A549 (cell line): ENCODE measurements at regions not wholly inside any gene's neighbourhood (a gene's known extent, or its start where the extent isn't known, plus 50 kb on each side); places are given as distances from the start of the nearest gene placed in this dataset.

Source experiments
- ATAC-seq, 2 experiments: fragments of 200-7000 bp in 1 of 2; fragments of >200 bp in 1 of 2; cut with Nextera tagmentation in 1 of 2; cut with Tn5 transposase in 1 of 2; 3 replicates each; pipeline versions ENCODE4 v1.8.0 to v1.9.1; 2018 to 2020; ENCODE audit warnings: mild to moderate bottlenecking in 1 of 2, moderate library complexity in 1 of 2
- CTCF ChIA-PET: fragments of 300-600 bp; sonication (Branson Sonifier 250); formaldehyde crosslinking; extraction: SDS; loops from one replicate; lab custom pipeline; 2021; ENCODE audit warnings: antibody characterized with exemption, inconsistent platforms; lab: Yijun Ruan, JAX
- POLR2A ChIA-PET: fragments of 350-600 bp; formaldehyde crosslinking; extraction: SDS; loops from one replicate; lab custom pipeline; 2021; ENCODE audit warnings: antibody characterized with exemption, inconsistent platforms; lab: Yijun Ruan, JAX
- DNase-seq, 2 experiments: peaks; one replicate each; pipeline versions ENCODE4 v3.0.0 to v3.0.0-alpha.2; 2011 to 2016; ENCODE audit warnings: low read depth in 1 of 2, low spot score in 1 of 2
- FAIRE-seq: peaks from 2 replicates; lab custom pipeline; 2011; peaks lifted over from hg19 to GRCh38; lab: Jason Lieb, UNC
- H3K27ac ChIP-seq, 2 experiments: fragments of >200 bp; sonication (Bioruptor Twin); formaldehyde crosslinking; 3 replicates each; pipeline ENCODE4 v1.5.1; 2016 to 2017
- H3K4me1 ChIP-seq: fragments of >200 bp; sonication (Bioruptor Twin); formaldehyde crosslinking; 3 replicates; pipeline ENCODE4 v1.6.1; 2016
- H3K4me2 ChIP-seq: fragments of >200 bp; sonication (Bioruptor Twin); formaldehyde crosslinking; 3 replicates; pipeline ENCODE4 v1.6.1; 2016
- H3K4me3 ChIP-seq: fragments of >200 bp; sonication (Bioruptor Twin); formaldehyde crosslinking; 3 replicates; pipeline ENCODE4 v1.5.1; 2016
- H3K9me3 ChIP-seq: fragments of >200 bp; sonication (Bioruptor Twin); formaldehyde crosslinking; 3 replicates; pipeline ENCODE4 v1.6.1; 2016
- BCL3 ChIP-seq: fragments of >200 bp; sonication (Bioruptor Twin); formaldehyde crosslinking; IDR thresholded peaks from 3 replicates; pipeline ENCODE4 v1.6.1; 2016
- BHLHE40 ChIP-seq: IDR thresholded peaks from 2 replicates; pipeline ENCODE4 v1.6.1; 2012; ENCODE audit warnings: low read depth, low read length, inconsistent platforms
- CBX2 ChIP-seq: fragments of 200-600 bp; sonication (generic); IDR thresholded peaks from 2 replicates; pipeline ENCODE4 v1.6.1; 2016; ENCODE audit warnings: low read depth, mild to moderate bottlenecking, borderline replicate concordance
- CHD2 ChIP-seq: fragments of 150-350 bp; IDR thresholded peaks from 2 replicates; pipeline ENCODE4 v1.6.1; 2014; ENCODE audit warnings: low read length; ENCODE audit not compliant: partially characterized antibody
- E2F6 ChIP-seq: IDR thresholded peaks from 2 replicates; pipeline ENCODE4 v1.6.1; 2012; ENCODE audit warnings: low read depth, borderline replicate concordance
- FOSB ChIP-seq: fragments of 250-450 bp; sonication (Bioruptor Pico); IDR thresholded peaks from 2 replicates; pipeline ENCODE4 v1.5.0; 2020; ENCODE audit warnings: mild to moderate bottlenecking, moderate library complexity
- FOSL2 ChIP-seq, 2 experiments: fragments of 450-650 bp in 1 of 2; fragments of >200 bp in 1 of 2; sonication (Bioruptor Twin) in 1 of 2; formaldehyde crosslinking; IDR thresholded peaks; 2 replicates each; pipeline versions ENCODE4 v1.5.0 to v1.6.1; 2016 to 2020; ENCODE audit warnings: mild to moderate bottlenecking in 1 of 2, moderate library complexity in 1 of 2
- FOXS1 ChIP-seq: fragments of 250-450 bp; sonication (Bioruptor Pico); IDR thresholded peaks from 2 replicates; pipeline ENCODE4 v1.5.0; 2020; ENCODE audit warnings: mild to moderate bottlenecking, moderate library complexity
- HES2 ChIP-seq: fragments of >200 bp; sonication (Bioruptor Twin); formaldehyde crosslinking; IDR thresholded peaks from 2 replicates; pipeline ENCODE4 v1.6.1; 2016
- HEYL ChIP-seq: fragments of 250-450 bp; sonication (Bioruptor Pico); IDR thresholded peaks from 2 replicates; pipeline ENCODE4 v1.8.0; 2021; ENCODE audit warnings: mild to moderate bottlenecking, moderate library complexity
- HOXB13 ChIP-seq: fragments of 250-450 bp; sonication (Bioruptor Pico); IDR thresholded peaks from 2 replicates; pipeline ENCODE4 v1.5.0; 2020; ENCODE audit warnings: low read depth, mild to moderate bottlenecking, moderate library complexity
- HOXB5 ChIP-seq: fragments of 250-450 bp; sonication (Bioruptor Pico); IDR thresholded peaks from 2 replicates; pipeline ENCODE4 v1.5.0; 2020; ENCODE audit warnings: mild to moderate bottlenecking, moderate library complexity
- JUN ChIP-seq, 2 experiments: fragments of >200 bp; sonication (Bioruptor Twin); formaldehyde crosslinking; IDR thresholded peaks; 2 replicates in 1 of 2; 3 replicates in 1 of 2; pipeline ENCODE4 v1.6.1; 2016 to 2017
- KDM1A ChIP-seq: fragments of 200-600 bp; sonication (generic); IDR thresholded peaks from 2 replicates; pipeline ENCODE4 v1.6.1; 2016; ENCODE audit warnings: low read depth, mild to moderate bottlenecking
- MAFK ChIP-seq: fragments of 450-650 bp; IDR thresholded peaks from 2 replicates; pipeline ENCODE4 v1.6.1; 2014; ENCODE audit not compliant: partially characterized antibody
- MYC ChIP-seq: IDR thresholded peaks from 2 replicates; pipeline ENCODE4 v1.6.1; 2012; ENCODE audit warnings: mild to moderate bottlenecking, inconsistent platforms, low read length, improper control_type of control experiment, borderline replicate concordance
- NPAS2 ChIP-seq: fragments of 250-450 bp; sonication (Bioruptor Pico); IDR thresholded peaks from 2 replicates; pipeline ENCODE4 v1.8.0; 2022; ENCODE audit warnings: mild to moderate bottlenecking, moderate library complexity, borderline replicate concordance
- NR3C1 ChIP-seq: fragments of >200 bp; sonication (Bioruptor Twin); formaldehyde crosslinking; IDR thresholded peaks from 3 replicates; pipeline ENCODE4 v1.6.1; 2017
- PBX3 ChIP-seq: IDR thresholded peaks from 2 replicates; pipeline ENCODE4 v1.6.1; 2012
- POLR2A ChIP-seq: IDR thresholded peaks from 2 replicates; pipeline ENCODE4 v1.6.1; 2012; ENCODE audit warnings: mild to moderate bottlenecking, low read length
- POLR2AphosphoS2 ChIP-seq: conservative IDR thresholded peaks from 2 replicates; pipeline ENCODE4 v1.6.1; 2012; ENCODE audit warnings: low read length, improper control_type of control experiment, inconsistent platforms
- RAD21 ChIP-seq, 2 experiments: fragments of >200 bp in 1 of 2; sonication (Bioruptor Twin) in 1 of 2; formaldehyde crosslinking in 1 of 2; IDR thresholded peaks in 1 of 2; conservative IDR thresholded peaks in 1 of 2; 2 replicates in 1 of 2; 3 replicates in 1 of 2; pipeline ENCODE4 v1.6.1; 2012 to 2018; ENCODE audit warnings: inconsistent platforms in 1 of 2
- SMC3 ChIP-seq: fragments of >200 bp; sonication (Bioruptor Twin); formaldehyde crosslinking; IDR thresholded peaks from 3 replicates; pipeline ENCODE4 v1.6.1; 2018; ENCODE audit warnings: inconsistent platforms
- SREBF2 ChIP-seq: fragments of 450-650 bp; IDR thresholded peaks from 2 replicates; pipeline ENCODE4 v1.6.1; 2014; ENCODE audit warnings: mild to moderate bottlenecking, moderate library complexity
- ZC3H11A ChIP-seq: fragments of 450-650 bp; IDR thresholded peaks from 2 replicates; pipeline ENCODE4 v1.6.1; 2014; ENCODE audit warnings: antibody characterized with exemption, mild to moderate bottlenecking
- ZFP36 ChIP-seq: fragments of 450-650 bp; IDR thresholded peaks from 2 replicates; pipeline ENCODE4 v1.6.1; 2014; ENCODE audit warnings: borderline replicate concordance; ENCODE audit not compliant: partially characterized antibody
- ZNF302 ChIP-seq: fragments of 250-450 bp; sonication (Bioruptor Pico); IDR thresholded peaks from 2 replicates; pipeline ENCODE4 v1.9.0; 2021; ENCODE audit warnings: inconsistent platforms, mild to moderate bottlenecking, moderate library complexity
- ZSCAN20 ChIP-seq: fragments of 250-450 bp; sonication (Bioruptor Pico); IDR thresholded peaks from 2 replicates; pipeline ENCODE4 v1.8.0; 2022; ENCODE audit warnings: mild to moderate bottlenecking, moderate library complexity
- WGBS: methylation state at CpG from one replicate; pipeline ENCODE4 v1.1.6; 2017; ENCODE audit errors: missing lambda C conversion rate; 5-methylcytosine and 5-hydroxymethylcytosine counted together

- Histone ChIP-seq H3K27ac (no peak overlapping the region), H3K9me3 (peaks cover 43% of the 10 kb centered on the region; the same call in 2 of the 3 replicates), H3K4me1 (no peaks in the 10 kb centered on the region), H3K4me2 (no peak overlapping the region), H3K4me3 (no peak overlapping the region)
- TF ChIP-seq CBX2 (no peak), NR3C1 (no peak), PBX3 (no peak), HOXB5 (CRISPR knock-in tag) (no peak), KDM1A (no peak), SREBF2 (no peak)
- no peak for FAIRE-seq
- DNase-seq, result no peak
- 36% methylated on average over 10 of the region's 10 CpGs for WGBS
- ATAC-seq, result no peak
- ChIA-PET CTCF (no interaction called here), POLR2A (no interaction called here)
These were observed 486.9 kb upstream of the WSB1 start for GRCh38 chr17:26807024-26807423.

GRCh38 chr17:26809033-26809432, 484.9 kb upstream of the WSB1 start:
- Histone ChIP-seq H3K4me1 (no peaks in the 10 kb centered on the region), H3K9me3 (peaks cover 40% of the 10 kb centered on the region; the same call in 2 of the 3 replicates), H3K27ac (no peak overlapping the region), H3K4me2 (no peak overlapping the region), H3K4me3 (no peak overlapping the region)
- TF ChIP-seq MAFK (no peak), CHD2 (no peak), HES2 (no peak), RAD21 (conservative IDR thresholded peaks at IDR 0.05 in 1 of 2, IDR thresholded peaks at IDR 0.05 in 1 of 2) (no peak), HOXB13 (CRISPR knock-in tag) (no peak), HEYL (no peak), NPAS2 (CRISPR knock-in tag) (no peak), SREBF2 (no peak), BCL3 (no peak), FOSL2 (IDR thresholded peaks at IDR 0.05) (no peak), FOSL2 (CRISPR knock-in tag; IDR thresholded peaks at IDR 0.05) (no peak), HOXB5 (CRISPR knock-in tag) (no peak), ZNF302 (CRISPR knock-in tag) (no peak), PBX3 (no peak), ZC3H11A (no peak), FOXS1 (CRISPR knock-in tag) (no peak)
- CTCF ChIA-PET, result no interaction called here
- POLR2A ChIA-PET, result no interaction called here
- WGBS, result 5% methylated on average over 10 of the region's 10 CpGs
- ATAC-seq (no peak), DNase-seq (no peak), FAIRE-seq (no peak)

GRCh38 chr17:26818736-26819135, 475.2 kb upstream of the WSB1 start:
- ATAC-seq (no peak), FAIRE-seq (no peak), DNase-seq (peak in 1 of 2 experiments; percentile 18)
- 23% methylated on average over 9 of the region's 9 CpGs for WGBS
- TF ChIP-seq MYC, result no peak
- no peak for TF ChIP-seq E2F6
- no peak for TF ChIP-seq ZFP36
- TF ChIP-seq NPAS2 (CRISPR knock-in tag), result no peak
- TF ChIP-seq POLR2A, result no peak
- no peak for TF ChIP-seq MAFK
- TF ChIP-seq SMC3, result no peak
- no peak for TF ChIP-seq POLR2AphosphoS2
- TF ChIP-seq RAD21 (conservative IDR thresholded peaks at IDR 0.05 in 1 of 2, IDR thresholded peaks at IDR 0.05 in 1 of 2), result no peak
- no peak for TF ChIP-seq CBX2
- no peak for TF ChIP-seq PBX3
- TF ChIP-seq FOXS1 (CRISPR knock-in tag), result no peak
- no peak for TF ChIP-seq FOSB (CRISPR knock-in tag)
- no peak for TF ChIP-seq SREBF2
- no peak for TF ChIP-seq ZSCAN20 (CRISPR knock-in tag)
- TF ChIP-seq JUN (IDR thresholded peaks at IDR 0.05), result no peak
- TF ChIP-seq CHD2, result no peak
- TF ChIP-seq BHLHE40, result no peak
- ChIA-PET CTCF (no interaction called here), POLR2A (no interaction called here)
- Histone ChIP-seq H3K4me3 (no peak overlapping the region), H3K4me1 (no peaks in the 10 kb centered on the region), H3K27ac (no peak overlapping the region), H3K9me3 (peaks cover 64% of the 10 kb centered on the region), H3K4me2 (no peak overlapping the region)
